ENCODE measurements at regions not wholly inside any gene's neighbourhood (a gene's known extent, or its start where the extent isn't known, plus 50 kb on each side); places are given as distances from the start of the nearest gene placed in this dataset.

DNA sequence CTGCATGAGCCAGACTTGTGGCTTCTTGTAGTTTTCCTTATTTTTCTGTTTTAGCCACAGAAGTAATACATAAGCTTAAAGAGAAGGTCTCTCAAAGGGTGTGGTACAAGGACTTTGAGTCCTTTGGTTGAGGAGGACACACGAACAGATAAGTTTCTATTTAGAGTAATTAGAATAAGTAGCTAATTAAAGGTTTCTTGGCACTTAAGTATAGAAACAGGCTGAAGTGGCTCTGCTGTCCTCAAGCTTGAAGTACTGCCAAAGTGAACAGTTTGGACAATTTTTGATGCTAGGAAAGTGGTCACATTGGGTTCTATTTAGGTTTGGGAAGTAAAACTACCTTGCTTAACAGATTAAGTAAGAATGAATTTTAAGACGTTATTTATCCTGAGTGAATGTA, 278.3 kb upstream of the MPDZ start:
- Mint-ChIP-seq H3K4me3 (no peak overlapping the region), H3K27me3 (no peaks in the 10 kb centered on the region), H3K27ac (no peak overlapping the region), H3K4me1 (no peaks in the 10 kb centered on the region), H3K9me3 (ENCODE audit: insufficient read depth) (no peaks in the 10 kb centered on the region)
- intact Hi-C loops (cut with micrococcal nuclease): no loop called here
- no peaks in the 10 kb centered on the region for H3K79me2 ChIP-seq (ENCODE audit: control insufficient read depth, insufficient read depth, low read length)
- no peak overlapping the region for H2AFZ ChIP-seq (ENCODE audit: insufficient read depth, low read depth, low read length, poor library complexity, severe bottlenecking)
- ATAC-seq (ENCODE audit: low read depth) (no peak), DNase-seq (no peak)
- H3K4me1 ChIP-seq (ENCODE audit: control insufficient read depth in 2 of 2, insufficient read depth in 2 of 2, low read length in 2 of 2): no peaks in the 10 kb centered on the region
- TF ChIP-seq CTCF (IDR thresholded peaks at IDR 0.05) (no peak), EZH2 (IDR thresholded peaks at IDR 0.05; ENCODE audit: borderline replicate concordance, insufficient read depth, low read depth, low read length, poor library complexity, severe bottlenecking) (no peak)
- H3K4me2 ChIP-seq (replicated peaks; ENCODE audit: low read depth, low read length, poor library complexity, severe bottlenecking): no peak overlapping the region
- POLR2A ChIA-PET: no interaction called here
- no peak overlapping the region for H3K9ac ChIP-seq (ENCODE audit: low read length)
- no peak overlapping the region for H3K27ac ChIP-seq (ENCODE audit: low read length in 2 of 2)
- H3K27me3 ChIP-seq (replicated peaks in 1 of 4; ENCODE audit: control extremely low read depth in 1 of 4, control insufficient read depth in 3 of 4, insufficient read depth in 4 of 4, low read length in 3 of 4): no peaks in the 10 kb centered on the region
- no peaks in the 10 kb centered on the region for H4K20me1 ChIP-seq (ENCODE audit: control insufficient read depth, insufficient read depth, low read length, poor library complexity, severe bottlenecking)
- no peak overlapping the region for H3K4me3 ChIP-seq (ENCODE audit: control extremely low read depth in 1 of 5, extremely low read depth in 1 of 5, insufficient read depth in 1 of 5, low read depth in 2 of 5, low read length in 4 of 5)
- CTCF ChIA-PET: no interaction called here
- no peaks in the 10 kb centered on the region for H3K9me3 ChIP-seq (ENCODE audit: control extremely low read depth in 1 of 3, control insufficient read depth in 2 of 3, insufficient read depth in 1 of 3, low read length in 2 of 3)
- no peaks in the 10 kb centered on the region for H3K36me3 ChIP-seq (replicated peaks in 1 of 2; ENCODE audit: control extremely low read depth in 1 of 2, control insufficient read depth in 1 of 2, extremely low read depth in 1 of 2, insufficient read depth in 2 of 2, low read length in 1 of 2)
- WGBS (ENCODE audit: insufficient coverage): 0% methylated on average over 1 of the region's 2 CpGs

- Mint-ChIP-seq H3K4me3 (no peak overlapping the region), H3K4me1 (no peaks in the 10 kb centered on the region), H3K9me3 (ENCODE audit: insufficient read depth) (no peaks in the 10 kb centered on the region), H3K27me3 (no peaks in the 10 kb centered on the region), H3K27ac (no peak overlapping the region)
- DNase-seq (no peak), ATAC-seq (ENCODE audit: low read depth) (no peak)
- Histone ChIP-seq H3K79me2 (ENCODE audit: control insufficient read depth, insufficient read depth, low read length) (no peaks in the 10 kb centered on the region), H3K4me2 (replicated peaks; ENCODE audit: low read depth, low read length, poor library complexity, severe bottlenecking) (no peak overlapping the region), H3K27me3 (replicated peaks in 1 of 4; ENCODE audit: control extremely low read depth in 1 of 4, control insufficient read depth in 3 of 4, insufficient read depth in 4 of 4, low read length in 3 of 4) (no peaks in the 10 kb centered on the region), H3K4me3 (ENCODE audit: control extremely low read depth in 1 of 5, extremely low read depth in 1 of 5, insufficient read depth in 1 of 5, low read depth in 2 of 5, low read length in 4 of 5) (no peak overlapping the region), H3K4me1 (ENCODE audit: control insufficient read depth in 2 of 2, insufficient read depth in 2 of 2, low read length in 2 of 2) (no peaks in the 10 kb centered on the region), H3K9ac (ENCODE audit: low read length) (no peak overlapping the region), H3K36me3 (replicated peaks in 1 of 2; ENCODE audit: control extremely low read depth in 1 of 2, control insufficient read depth in 1 of 2, extremely low read depth in 1 of 2, insufficient read depth in 2 of 2, low read length in 1 of 2) (no peaks in the 10 kb centered on the region), H2AFZ (ENCODE audit: insufficient read depth, low read depth, low read length, poor library complexity, severe bottlenecking) (no peak overlapping the region), H3K9me3 (ENCODE audit: control extremely low read depth in 1 of 3, control insufficient read depth in 2 of 3, insufficient read depth in 1 of 3, low read length in 2 of 3) (no peaks in the 10 kb centered on the region), H3K27ac (ENCODE audit: low read length in 2 of 2) (no peak overlapping the region), H4K20me1 (ENCODE audit: control insufficient read depth, insufficient read depth, low read length, poor library complexity, severe bottlenecking) (no peaks in the 10 kb centered on the region)
- TF ChIP-seq EZH2 (IDR thresholded peaks at IDR 0.05; ENCODE audit: borderline replicate concordance, insufficient read depth, low read depth, low read length, poor library complexity, severe bottlenecking) (no peak), CTCF (IDR thresholded peaks at IDR 0.05) (no peak)
- intact Hi-C loops (cut with micrococcal nuclease): no loop called here
- ChIA-PET CTCF (no interaction called here), POLR2A (no interaction called here)
- no CpG with 5 or more reads among the region's 2 CpGs for WGBS (ENCODE audit: insufficient coverage)
Measured at GRCh38 chr9:13556656-13557055, 277.2 kb upstream of the MPDZ start.

Data from B cell (primary cell).